CD14-positive monocyte (primary cell): ENCODE measurements at regions not wholly inside any gene's neighbourhood (a gene's known extent, or its start where the extent isn't known, plus 50 kb on each side); places are given as distances from the start of the nearest gene placed in this dataset.

ENCODE experiments used
- DNase-seq, 3 donors: peaks; one replicate each; pipeline ENCODE4 v3.0.0-alpha.2; 2011 to 2022
- H2AFZ ChIP-seq: 2 replicates; pipeline ENCODE4 v1.6.0; 2012; ENCODE audit warnings: mild to moderate bottlenecking, low read depth, low read length, inconsistent platforms; ENCODE audit not compliant: insufficient read depth, poor library complexity, severe bottlenecking
- H3K27ac ChIP-seq, 2 donors: 1 replicate in 1 of 2; 2 replicates in 1 of 2; pipeline ENCODE4 v1.5.1; 2012 to 2013; ENCODE audit warnings: low read length in 2 of 2, control low read depth in 1 of 2, inconsistent platforms in 1 of 2, low read depth in 1 of 2, mild to moderate bottlenecking in 1 of 2
- H3K27me3 ChIP-seq, 2 donors: one replicate each; pipeline versions ENCODE4 v1.6.0 to v1.6.1; 2011 to 2013; ENCODE audit warnings: low read length in 2 of 2; ENCODE audit not compliant: control insufficient read depth in 2 of 2, insufficient read depth in 2 of 2
- H3K36me3 ChIP-seq, 2 donors: replicated peaks in 1 of 2; 1 replicate in 1 of 2; 2 replicates in 1 of 2; pipeline versions ENCODE4 v1.5.1 to v1.6.1; 2012 to 2013; ENCODE audit warnings: low read length in 2 of 2, control low read depth in 1 of 2, inconsistent platforms in 1 of 2, mild to moderate bottlenecking in 1 of 2; ENCODE audit not compliant: insufficient read depth in 2 of 2, control insufficient read depth in 1 of 2
- H3K4me1 ChIP-seq, 2 donors: 1 replicate in 1 of 2; 2 replicates in 1 of 2; pipeline versions ENCODE4 v1.5.1 to v1.6.1; 2012 to 2013; ENCODE audit warnings: low read length in 2 of 2, control low read depth in 1 of 2, inconsistent platforms in 1 of 2, mild to moderate bottlenecking in 1 of 2, moderate library complexity in 1 of 2; ENCODE audit not compliant: insufficient read depth in 2 of 2, control insufficient read depth in 1 of 2
- H3K4me2 ChIP-seq: replicated peaks from 2 replicates; pipeline ENCODE3; 2012; ENCODE audit warnings: low read length, moderate library complexity, mild to moderate bottlenecking; ENCODE audit not compliant: poor library complexity, severe bottlenecking; ENCODE audit errors: extremely low read depth
- H3K4me3 ChIP-seq, 3 experiments: fragments of 200-600 bp in 1 of 3; sonication (generic) in 1 of 3; replicated peaks in 1 of 3; 1 replicate in 2 of 3; 2 replicates in 1 of 3; pipeline ENCODE4 v1.5.1; 2011 to 2013; ENCODE audit warnings: low read length in 3 of 3, mild to moderate bottlenecking in 3 of 3, control low read depth in 2 of 3, low read depth in 2 of 3, inconsistent platforms in 1 of 3, moderate library complexity in 1 of 3
- H3K79me2 ChIP-seq: 2 replicates; pipeline ENCODE4 v1.6.0; 2012; ENCODE audit warnings: mild to moderate bottlenecking, control low read depth, inconsistent platforms, low read length, moderate library complexity; ENCODE audit not compliant: insufficient read depth
- H3K9ac ChIP-seq: 2 replicates; pipeline ENCODE4 v1.6.0; 2017; ENCODE audit warnings: low read length, mild to moderate bottlenecking; ENCODE audit not compliant: insufficient read depth, poor library complexity, severe bottlenecking
- H3K9me3 ChIP-seq, 2 donors: replicated peaks in 1 of 2; 1 replicate in 1 of 2; 2 replicates in 1 of 2; pipeline versions ENCODE4 v1.5.1 to v1.6.1; 2012 to 2013; ENCODE audit warnings: low read length in 2 of 2, control low read depth in 1 of 2; ENCODE audit not compliant: control insufficient read depth in 1 of 2, insufficient read depth in 1 of 2
- H4K20me1 ChIP-seq: 2 replicates; pipeline ENCODE4 v1.6.0; 2012; ENCODE audit warnings: mild to moderate bottlenecking, low read length, control low read depth, moderate library complexity; ENCODE audit not compliant: insufficient read depth
- H3K27ac Mint-ChIP-seq, 7 donors: one replicate each; pipeline ENCODE4 v1.8.0; 2020; ENCODE audit warnings: mild to moderate bottlenecking in 7 of 7, mixed read lengths in 7 of 7, moderate library complexity in 6 of 7, inconsistent platforms in 2 of 7
- H3K27me3 Mint-ChIP-seq, 3 donors: one replicate each; pipeline ENCODE4 v1.8.0; 2021 to 2022; ENCODE audit warnings: low read depth in 3 of 3, mild to moderate bottlenecking in 3 of 3, mixed read lengths in 3 of 3, moderate library complexity in 3 of 3, inconsistent platforms in 1 of 3
- H3K36me3 Mint-ChIP-seq, 2 donors: one replicate each; pipeline ENCODE4 v1.8.0; 2020; ENCODE audit warnings: mixed read lengths in 2 of 2, inconsistent platforms in 1 of 2, mild to moderate bottlenecking in 1 of 2
- H3K4me1 Mint-ChIP-seq: one replicate; pipeline ENCODE4 v1.8.0; 2020; ENCODE audit warnings: mild to moderate bottlenecking, mixed read lengths
- H3K4me3 Mint-ChIP-seq, 2 donors: one replicate each; pipeline ENCODE4 v1.8.0; 2020; ENCODE audit warnings: mild to moderate bottlenecking in 2 of 2, mixed read lengths in 2 of 2, moderate library complexity in 1 of 2
- H3K9me3 Mint-ChIP-seq, 7 donors: one replicate each; pipeline ENCODE4 v1.8.0; 2020 to 2022; ENCODE audit warnings: mixed read lengths in 7 of 7, mild to moderate bottlenecking in 6 of 7, moderate library complexity in 6 of 7, inconsistent platforms in 2 of 7
- CTCF ChIP-seq: fragments of 200-600 bp; IDR thresholded peaks from one replicate; pipeline ENCODE4 v1.8.0; 2022; ENCODE audit warnings: antibody characterized with exemption, mild to moderate bottlenecking
- WGBS: methylation state at CpG from one replicate; pipeline ENCODE4 v1.1.5; 2013; ENCODE audit warnings: missing lambda C conversion rate; ENCODE audit not compliant: insufficient coverage; 5-methylcytosine and 5-hydroxymethylcytosine counted together
- intact Hi-C, 2 donors: fragments of 100-400 bp; cut with micrococcal nuclease; formaldehyde crosslinking; loops; one replicate each; pipeline versions ENCODE4 v1.15.0 to v1.15.1; 2023

GRCh38 chr9:23571414-23572104 lies 254.5 kb downstream of the ELAVL2 start:
- intact Hi-C loops: no loop called here
- TF ChIP-seq CTCF: no peak
- H3K4me2 ChIP-seq: no peak overlapping the region
- Mint-ChIP-seq H3K9me3 (peaks cover 0 to 7% (median 4%) of the 10 kb centered on the region in 7 donors), H3K4me3 (no peak overlapping the region), H3K36me3 (no peaks in the 10 kb centered on the region), H3K27ac (no peak overlapping the region), H3K27me3 (no peaks in the 10 kb centered on the region), H3K4me1 (no peaks in the 10 kb centered on the region)
- no peaks in the 10 kb centered on the region for H3K27me3 ChIP-seq
- no peak overlapping the region for H3K27ac ChIP-seq
- no peak overlapping the region for H2AFZ ChIP-seq
- no peaks in the 10 kb centered on the region for H4K20me1 ChIP-seq
- H3K36me3 ChIP-seq: no peaks in the 10 kb centered on the region
- WGBS: 90% methylated on average over 1 of the region's 2 CpGs
- H3K9me3 ChIP-seq: peaks cover 0 to 6% of the 10 kb centered on the region in 2 donors
- no peaks in the 10 kb centered on the region for H3K4me1 ChIP-seq
- H3K9ac ChIP-seq: no peak overlapping the region
- H3K79me2 ChIP-seq: no peaks in the 10 kb centered on the region
- no peak for DNase-seq
- no peak overlapping the region for H3K4me3 ChIP-seq

GRCh38 chr9:23573800-23574199 lies 252.2 kb downstream of the ELAVL2 start:
- H3K27ac Mint-ChIP-seq: no peak overlapping the region
- DNase-seq: no peak
- Histone ChIP-seq H3K4me2 (no peak overlapping the region), H3K79me2 (no peaks in the 10 kb centered on the region), H3K4me1 (no peaks in the 10 kb centered on the region), H3K9me3 (peaks cover 0 to 6% of the 10 kb centered on the region in 2 donors), H3K27ac (no peak overlapping the region), H3K4me3 (no peak overlapping the region), H3K27me3 (no peaks in the 10 kb centered on the region), H3K9ac (no peak overlapping the region), H4K20me1 (no peaks in the 10 kb centered on the region), H2AFZ (no peak overlapping the region), H3K36me3 (no peaks in the 10 kb centered on the region)
- peaks cover 2 to 7% (median 4%) of the 10 kb centered on the region in 7 donors for H3K9me3 Mint-ChIP-seq
- H3K36me3 Mint-ChIP-seq: no peaks in the 10 kb centered on the region
- intact Hi-C loops: no loop called here
- H3K27me3 Mint-ChIP-seq: peaks cover 0 to 1% (median 0%) of the 10 kb centered on the region in 3 donors
- TF ChIP-seq CTCF: no peak
- no peaks in the 10 kb centered on the region for H3K4me1 Mint-ChIP-seq
- H3K4me3 Mint-ChIP-seq: no peak overlapping the region
